ENCODE measurements at regions not wholly inside any gene's neighbourhood (a gene's known extent, or its start where the extent isn't known, plus 50 kb on each side); places are given as distances from the start of the nearest gene placed in this dataset.

DNA sequence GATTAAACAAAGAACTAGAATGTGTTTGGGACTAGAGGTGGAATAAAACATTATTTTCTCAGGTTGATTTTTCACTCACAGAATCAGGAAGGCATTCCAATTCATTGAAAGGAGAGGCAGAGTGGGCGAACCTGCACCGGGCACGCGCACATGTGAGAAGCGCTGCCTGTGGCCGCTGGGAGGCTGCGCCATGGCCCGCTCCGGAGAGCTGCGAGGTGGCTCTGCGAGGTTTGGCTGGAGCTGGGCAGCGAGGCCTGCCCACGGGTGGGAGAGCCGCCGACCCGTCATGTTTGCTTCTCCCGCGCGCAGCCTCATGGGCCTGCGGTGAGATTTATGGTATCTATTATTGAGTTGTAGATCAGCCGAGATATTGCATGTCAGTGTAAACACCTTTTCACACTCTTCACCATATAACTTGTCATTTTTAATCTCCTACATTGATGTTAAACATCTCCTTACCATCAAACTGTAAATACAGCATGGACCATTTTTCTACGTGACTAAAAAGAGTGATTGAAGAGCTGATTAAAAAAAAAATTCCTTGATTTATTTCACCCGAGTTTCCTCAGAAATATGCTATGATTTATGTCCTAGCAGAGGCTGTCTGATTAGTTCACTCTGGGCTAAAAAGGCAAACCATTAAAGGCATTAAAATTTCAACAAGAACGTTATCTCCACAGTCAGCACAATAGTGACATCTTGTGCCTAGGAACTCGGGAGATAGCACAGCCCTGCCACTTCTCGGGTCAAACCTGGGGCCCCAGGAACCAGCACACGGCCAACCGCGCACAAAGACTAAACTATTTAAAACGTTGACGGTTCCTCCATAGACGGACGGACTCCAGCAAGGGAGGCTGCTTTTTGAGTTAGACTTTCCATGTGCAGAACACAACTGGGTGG is 96.6 kb upstream of the RNF32 start:
- TF ChIP-seq NFRKB (IDR thresholded peaks at IDR 0.05) (no peak), SP1 (IDR thresholded peaks at IDR 0.05) (no peak), SUZ12 (IDR thresholded peaks at IDR 0.05) (no peak), BHLHE40 (IDR thresholded peaks at IDR 0.05; ENCODE audit: borderline replicate concordance) (no peak), ARNT (IDR thresholded peaks at IDR 0.05) (no peak), HDGF (IDR thresholded peaks at IDR 0.05; ENCODE audit: borderline replicate concordance) (no peak), FOXM1 (IDR thresholded peaks at IDR 0.05; ENCODE audit: borderline replicate concordance) (no peak), FOXK2 (IDR thresholded peaks at IDR 0.05) (no peak), ELF4 (IDR thresholded peaks at IDR 0.05) (no peak), FOXA1 (IDR thresholded peaks at IDR 0.05) (no peak), ZNF384 (IDR thresholded peaks at IDR 0.05) (no peak)
